ENCODE measurements at regions not wholly inside any gene's neighbourhood (a gene's known extent, or its start where the extent isn't known, plus 50 kb on each side); places are given as distances from the start of the nearest gene placed in this dataset.
"Not testable (repeated sequence)": the region's sequence is repeated elsewhere in the genome, so short reads cannot be mapped to it uniquely, and the experiment has no call there.

- TF ChIP-seq, protein P1, sequence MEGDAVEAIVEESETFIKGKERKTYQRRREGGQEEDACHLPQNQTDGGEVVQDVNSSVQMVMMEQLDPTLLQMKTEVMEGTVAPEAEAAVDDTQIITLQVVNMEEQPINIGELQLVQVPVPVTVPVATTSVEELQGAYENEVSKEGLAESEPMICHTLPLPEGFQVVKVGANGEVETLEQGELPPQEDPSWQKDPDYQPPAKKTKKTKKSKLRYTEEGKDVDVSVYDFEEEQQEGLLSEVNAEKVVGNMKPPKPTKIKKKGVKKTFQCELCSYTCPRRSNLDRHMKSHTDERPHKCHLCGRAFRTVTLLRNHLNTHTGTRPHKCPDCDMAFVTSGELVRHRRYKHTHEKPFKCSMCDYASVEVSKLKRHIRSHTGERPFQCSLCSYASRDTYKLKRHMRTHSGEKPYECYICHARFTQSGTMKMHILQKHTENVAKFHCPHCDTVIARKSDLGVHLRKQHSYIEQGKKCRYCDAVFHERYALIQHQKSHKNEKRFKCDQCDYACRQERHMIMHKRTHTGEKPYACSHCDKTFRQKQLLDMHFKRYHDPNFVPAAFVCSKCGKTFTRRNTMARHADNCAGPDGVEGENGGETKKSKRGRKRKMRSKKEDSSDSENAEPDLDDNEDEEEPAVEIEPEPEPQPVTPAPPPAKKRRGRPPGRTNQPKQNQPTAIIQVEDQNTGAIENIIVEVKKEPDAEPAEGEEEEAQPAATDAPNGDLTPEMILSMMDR (conservative IDR thresholded peaks at IDR 0.05; ENCODE audit: low read length): not testable (repeated sequence)
- TF ChIP-seq EZH2phosphoT487 (IDR thresholded peaks at IDR 0.05; ENCODE audit: borderline replicate concordance): not testable (repeated sequence)
Measured at GRCh38 chr2:111376971-111377352, 256.2 kb downstream of the BCL2L11 start.
